Astrocyte of the hippocampus (primary cell): ENCODE measurements at regions not wholly inside any gene's neighbourhood (a gene's known extent, or its start where the extent isn't known, plus 50 kb on each side); places are given as distances from the start of the nearest gene placed in this dataset.

Experiments
- DNase-seq: peaks from one replicate; pipeline ENCODE4 v3.0.0; 2011; ENCODE audit warnings: low read depth, low spot score

DNA sequence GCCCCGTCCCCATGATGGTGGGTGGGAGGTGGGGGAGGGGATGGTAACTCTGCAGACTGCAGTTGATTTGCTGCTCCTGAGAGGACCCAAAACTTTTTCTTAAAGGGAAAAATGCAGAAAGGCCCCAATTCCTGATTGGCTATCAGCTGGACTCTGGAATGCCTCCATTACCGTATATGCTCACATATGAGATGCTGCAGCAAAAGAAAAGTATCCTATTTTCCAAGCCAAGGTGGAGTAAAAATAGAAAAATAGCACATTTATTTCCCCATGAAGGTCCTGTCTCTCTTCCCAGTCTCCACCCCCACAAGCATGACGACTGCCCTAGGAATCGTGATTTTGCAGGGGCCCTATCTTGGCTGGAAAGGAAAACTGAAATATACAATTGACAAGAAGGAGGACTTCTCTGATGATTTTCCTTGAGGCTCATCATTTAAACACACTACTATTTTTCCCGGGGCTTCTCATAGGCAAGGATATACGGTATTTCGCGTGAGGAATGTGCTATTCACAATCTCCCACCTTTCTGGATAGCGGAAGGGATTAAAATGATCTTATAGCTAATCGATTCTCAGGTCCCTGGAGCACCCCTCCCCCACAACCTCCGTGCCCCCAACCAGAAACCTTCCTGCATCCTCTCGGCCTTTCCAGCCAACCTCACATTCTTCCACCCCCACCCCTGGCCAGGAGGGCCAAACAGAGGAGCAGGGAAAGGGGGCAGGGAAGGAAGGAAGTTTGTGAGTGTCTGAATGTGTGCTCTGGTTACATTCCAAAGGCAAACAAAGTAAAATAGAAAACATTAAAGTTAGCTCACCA lies 138.9 kb upstream of the CCND2 start:
- no peak for DNase-seq

GRCh38 chr12:4133636-4134447 lies 139.7 kb upstream of the CCND2 start:
- DNase-seq = no peak

GRCh38 chr12:4133029-4133428 lies 140.5 kb upstream of the CCND2 start:
- no peak for DNase-seq

GRCh38 chr12:4121506-4122020 lies 152.0 kb upstream of the CCND2 start:
- DNase-seq = no peak

DNA sequence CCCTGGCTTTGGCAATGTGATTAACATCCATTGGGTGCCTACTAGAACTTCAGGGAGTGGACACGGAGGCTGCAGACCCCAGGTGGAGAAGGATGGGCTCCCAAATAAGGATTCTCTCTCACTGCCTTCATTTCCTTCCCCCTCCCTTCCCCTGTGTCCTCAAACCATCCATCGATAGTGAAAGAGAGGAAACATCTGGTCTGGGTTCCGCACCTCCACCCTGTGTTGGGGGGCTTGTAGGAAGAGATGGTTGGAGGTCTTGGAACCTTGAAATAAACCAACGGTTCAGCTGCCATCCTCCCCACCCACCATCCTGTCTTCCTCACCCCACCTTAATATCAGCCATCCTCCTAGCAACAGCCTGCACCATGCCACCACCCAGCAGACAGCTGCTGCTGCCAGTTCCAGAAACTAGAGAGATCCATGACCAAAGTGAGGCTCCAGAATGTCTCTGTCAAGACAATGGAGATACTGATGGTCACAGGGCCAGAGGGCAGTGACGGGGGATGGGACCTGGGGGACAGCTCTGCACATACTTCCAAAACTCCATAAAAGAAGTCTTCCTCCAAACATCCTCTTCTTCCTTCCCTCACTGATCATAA lies 153.1 kb upstream of the CCND2 start:
- no peak for DNase-seq

DNA sequence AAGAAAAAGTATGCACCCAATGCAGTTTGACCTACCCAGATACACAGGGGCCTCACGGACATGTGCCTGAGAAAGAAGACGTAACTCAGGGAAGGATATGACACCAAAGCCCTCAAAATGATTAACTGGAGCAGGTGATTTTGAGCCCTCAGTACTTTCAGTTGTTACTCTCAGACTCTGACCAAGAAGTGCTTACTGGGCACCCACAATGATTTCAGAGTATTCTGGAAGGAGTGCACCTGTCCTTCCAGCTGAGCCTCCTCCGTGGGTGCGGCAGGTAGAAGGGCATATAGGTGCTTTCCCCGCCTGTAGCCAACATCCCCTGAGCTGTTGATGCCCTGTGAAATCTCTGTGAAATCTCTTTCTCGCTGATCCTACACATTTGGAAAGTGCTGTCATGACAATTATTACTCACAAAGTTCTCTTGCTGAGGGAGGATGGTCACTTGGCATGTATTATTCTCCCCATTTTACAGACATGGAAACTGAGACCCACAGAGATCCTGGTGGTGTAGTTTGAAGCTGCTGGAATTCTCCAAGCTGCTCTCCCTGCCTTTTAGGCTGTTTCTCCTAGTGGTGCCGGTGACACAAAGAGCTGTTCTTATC lies 154.3 kb upstream of the CCND2 start:
- DNase-seq = no peak

- DNase-seq = no peak
These were observed 154.9 kb upstream of the CCND2 start for GRCh38 chr12:4118601-4119156.

GRCh38 chr12:4118017-4118510 lies 155.5 kb upstream of the CCND2 start:
- DNase-seq = peak; percentile 64

DNA sequence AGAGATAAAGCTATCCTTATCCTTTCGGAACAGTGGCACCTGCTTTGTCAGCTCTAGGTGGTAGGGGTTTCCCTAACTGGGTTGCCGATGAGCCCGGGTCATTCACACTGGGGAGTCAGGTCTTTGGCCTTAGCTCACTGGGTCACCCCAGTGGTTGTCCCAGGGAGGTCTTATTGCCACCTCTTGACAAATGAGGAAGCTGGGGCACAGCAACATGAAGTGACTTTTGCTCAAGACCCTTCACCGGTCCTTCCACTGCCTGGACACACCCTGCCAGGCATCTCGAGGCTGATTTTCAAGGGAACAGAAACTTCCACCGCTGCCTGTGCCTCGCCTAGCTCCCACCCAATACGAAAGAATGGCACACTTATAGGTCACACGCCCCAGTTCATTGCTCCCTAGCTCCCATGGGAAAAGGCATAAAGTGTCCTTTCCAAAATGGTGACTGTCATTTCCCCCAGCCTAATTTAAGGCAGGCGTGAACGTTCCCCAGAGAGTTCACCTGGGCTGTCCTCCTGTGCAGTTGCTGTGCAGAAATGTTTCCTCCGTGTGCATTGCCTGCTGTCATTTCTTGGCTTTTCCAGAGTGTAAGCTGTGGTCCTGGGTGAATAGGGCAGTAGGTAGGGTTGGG lies 156.1 kb upstream of the CCND2 start:
- DNase-seq = no peak

DNA sequence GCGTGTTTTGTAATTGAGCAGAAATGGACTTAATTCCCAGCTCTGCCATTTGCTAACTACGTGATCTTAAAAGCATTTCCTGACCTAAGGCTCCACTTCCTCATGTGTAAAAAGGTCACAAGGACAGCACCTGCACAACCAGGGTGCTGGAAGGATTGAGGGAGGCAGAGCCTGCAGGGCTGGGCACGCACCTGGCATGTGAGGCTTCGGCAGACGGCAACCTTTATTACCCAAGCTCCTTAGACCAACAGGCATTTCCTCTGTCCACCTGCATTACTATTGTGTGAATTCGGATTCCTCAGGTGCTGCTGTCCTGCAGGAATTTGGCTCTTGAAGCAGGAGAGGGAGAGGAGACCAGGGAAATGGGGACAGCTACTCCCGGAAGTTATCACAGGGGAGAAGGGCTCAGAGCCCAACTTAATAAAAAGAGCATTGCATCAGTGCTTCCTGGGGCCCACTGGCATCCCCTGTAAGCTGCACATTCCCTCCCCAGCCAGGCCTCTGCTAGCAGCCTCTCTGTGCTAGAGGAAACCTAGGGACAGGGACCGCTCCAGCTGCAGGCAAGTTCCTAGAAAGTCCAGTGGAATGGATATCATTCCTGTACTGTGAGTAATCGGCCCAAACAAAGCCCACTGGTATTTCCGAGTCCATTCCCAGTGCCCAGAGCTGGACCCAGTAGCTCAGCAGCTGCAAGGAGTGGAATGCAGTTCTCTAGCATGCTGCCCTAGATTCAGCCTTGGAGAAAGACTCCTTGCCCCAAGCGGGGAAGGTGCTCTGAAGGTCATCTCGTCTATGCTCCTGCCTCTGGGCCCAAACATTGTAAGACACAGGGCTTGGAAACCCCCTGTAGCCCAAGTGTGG lies 157.1 kb upstream of the CCND2 start:
- peak; percentile 88 for DNase-seq

GRCh38 chr12:4115570-4115969 lies 158.0 kb upstream of the CCND2 start:
- DNase-seq = no peak

DNA sequence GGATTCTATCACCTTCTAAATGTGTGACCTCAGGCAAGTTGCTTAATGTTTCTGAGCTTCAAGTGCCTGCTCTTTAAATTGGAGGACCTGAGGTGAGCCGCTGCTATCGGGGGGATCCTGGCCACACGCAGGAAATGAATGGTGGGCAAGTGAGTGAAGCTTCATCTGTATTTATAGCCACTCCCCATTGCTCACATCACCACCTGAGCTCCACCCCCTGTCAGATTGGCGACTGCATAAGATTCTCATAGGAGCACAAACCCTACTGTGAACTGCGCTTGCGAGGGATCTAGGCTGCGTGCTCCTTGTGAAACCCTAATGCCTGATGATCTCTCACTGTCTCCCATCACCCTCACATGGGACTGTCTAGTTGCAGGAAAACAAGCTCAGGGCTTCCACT lies 158.6 kb upstream of the CCND2 start:
- DNase-seq = no peak

DNA sequence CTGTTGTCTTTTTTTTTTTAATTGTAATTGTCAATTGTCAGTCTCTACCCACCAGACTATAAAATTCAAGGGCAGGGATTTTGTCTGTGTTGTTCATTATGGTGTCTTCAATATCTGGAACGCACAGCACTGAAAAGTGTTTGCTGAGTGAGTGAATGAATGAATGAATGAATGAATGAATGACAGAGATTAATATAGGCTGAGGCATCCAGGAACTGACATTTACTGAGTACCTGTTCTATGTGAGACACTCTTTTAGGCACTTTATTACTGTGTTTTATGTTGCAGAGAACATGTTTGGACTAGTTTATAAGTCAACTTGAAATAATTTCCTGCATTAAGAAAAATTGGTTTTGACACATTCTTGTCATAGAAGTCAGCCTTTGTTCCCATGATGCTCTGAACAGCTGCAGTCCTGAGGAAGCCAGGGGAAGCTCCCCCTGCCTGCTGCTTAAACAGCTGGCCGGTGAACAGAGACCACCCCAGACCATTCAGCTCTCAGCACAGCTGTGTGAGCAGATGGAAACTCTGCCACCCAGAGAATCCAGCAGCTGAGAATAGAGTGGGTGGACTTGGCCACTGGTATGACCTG lies 160.7 kb upstream of the CCND2 start:
- no peak for DNase-seq

DNA sequence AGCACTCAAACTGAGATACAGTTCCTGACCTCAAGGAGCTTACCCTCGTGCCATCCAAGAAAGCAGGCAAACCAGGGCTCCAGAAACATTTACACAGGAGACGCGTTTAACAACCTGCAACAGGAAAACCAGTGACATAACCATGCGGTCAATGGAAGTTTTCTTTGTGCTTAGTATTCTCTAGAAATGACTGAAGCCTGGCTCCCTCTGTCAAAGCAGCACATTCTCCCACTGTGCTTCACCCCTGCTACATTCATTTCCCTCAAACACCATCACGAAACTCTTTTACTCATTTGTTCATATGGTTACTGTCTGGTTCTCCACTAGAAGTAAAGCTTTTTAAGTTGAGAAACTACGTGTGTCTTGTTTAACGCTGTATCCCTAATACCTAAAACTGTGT lies 161.3 kb upstream of the CCND2 start:
- no peak for DNase-seq

- DNase-seq = no peak
These were observed 162.6 kb upstream of the CCND2 start for GRCh38 chr12:4111010-4111409.

- DNase-seq = no peak
These were observed 163.7 kb upstream of the CCND2 start for GRCh38 chr12:4109826-4110225.

- no peak for DNase-seq
These were observed 164.7 kb upstream of the CCND2 start for GRCh38 chr12:4108803-4109345.

DNA sequence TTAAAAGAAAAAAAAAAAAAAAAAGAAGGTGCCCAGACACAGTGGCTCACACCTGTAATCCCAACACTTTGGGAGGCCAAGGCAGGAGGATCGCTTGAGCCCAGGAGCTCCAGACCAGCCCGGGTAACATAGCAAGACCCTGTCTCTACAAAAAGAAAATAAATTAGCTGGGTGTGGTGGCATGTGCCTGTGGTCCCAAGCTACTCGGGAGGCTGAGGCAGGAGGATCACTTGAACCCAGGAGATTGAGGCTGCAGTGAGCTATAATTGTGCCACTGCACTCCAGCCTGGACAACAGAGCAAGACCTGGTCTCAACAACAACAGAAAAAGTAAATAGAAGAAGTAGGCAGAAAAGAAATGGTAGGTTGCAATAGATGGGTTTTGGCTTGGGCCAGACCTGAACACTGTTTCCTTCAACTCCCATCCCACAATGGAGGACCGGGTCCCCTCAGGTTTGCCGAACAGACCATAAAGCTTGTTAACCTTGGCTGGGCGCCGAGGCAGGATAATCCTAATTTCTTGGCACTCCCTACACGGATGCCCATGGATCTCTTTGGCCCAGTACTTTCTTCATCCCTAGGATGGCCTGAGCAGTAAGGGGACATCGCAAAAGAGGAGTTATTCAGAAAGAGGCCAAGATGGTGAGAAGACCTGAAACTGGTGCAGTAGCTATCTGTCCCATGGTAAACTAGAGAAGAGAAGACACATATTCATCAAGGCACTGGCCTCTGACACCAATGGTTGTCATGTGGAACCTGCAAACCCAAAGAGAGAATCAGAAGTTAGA lies 165.5 kb upstream of the CCND2 start:
- DNase-seq = no peak
